SU-DHL-6 (cell line): ENCODE measurements at regions not wholly inside any gene's neighbourhood (a gene's known extent, or its start where the extent isn't known, plus 50 kb on each side); places are given as distances from the start of the nearest gene placed in this dataset.

ENCODE experiments used
- H2AFZ ChIP-seq: fragments of 200-600 bp; sonication (generic); 2 replicates; pipeline ENCODE4 v1.6.1; 2014; ENCODE audit warnings: low read depth, mild to moderate bottlenecking, moderate library complexity, mixed read lengths, antibody characterized with exemption, low read length; ENCODE audit not compliant: severe bottlenecking
- H3F3A ChIP-seq: fragments of 200-600 bp; shearing (Covaris generic); 2 replicates; pipeline ENCODE4 v1.6.0; 2016; ENCODE audit warnings: antibody characterized with exemption, mild to moderate bottlenecking; ENCODE audit not compliant: insufficient read depth
- H3K27ac ChIP-seq: fragments of 200-600 bp; sonication (generic); 2 replicates; pipeline ENCODE4 v1.5.1; 2016; ENCODE audit warnings: low read depth, mild to moderate bottlenecking, low read length, moderate library complexity, mixed read lengths
- H3K27me3 ChIP-seq: fragments of 200-600 bp; sonication (generic), shearing (Covaris generic); 2 replicates; pipeline ENCODE4 v1.6.0; 2014; ENCODE audit warnings: mild to moderate bottlenecking, low read length
- H3K36me3 ChIP-seq: fragments of 200-600 bp; sonication (generic); 2 replicates; pipeline ENCODE4 v1.6.1; 2014; ENCODE audit warnings: mild to moderate bottlenecking, low read length, mixed read lengths
- H3K4me2 ChIP-seq: fragments of 300-600, 200-600 bp; shearing (Covaris generic), sonication (generic); 2 replicates; pipeline ENCODE4 v1.6.0; 2014; ENCODE audit warnings: low read length, low read depth, mild to moderate bottlenecking; ENCODE audit not compliant: poor library complexity, severe bottlenecking
- H3K4me3 ChIP-seq: fragments of 200-600 bp; sonication (generic); 2 replicates; pipeline ENCODE4 v1.5.1; 2014; ENCODE audit warnings: antibody characterized with exemption, low read length, mild to moderate bottlenecking, mixed read lengths; ENCODE audit not compliant: insufficient read depth, poor library complexity, severe bottlenecking
- H3K79me2 ChIP-seq: fragments of 200-600 bp; sonication (generic); 2 replicates; pipeline ENCODE4 v1.6.1; 2014; ENCODE audit warnings: mild to moderate bottlenecking, low read length, moderate library complexity; ENCODE audit not compliant: insufficient read depth
- H3K9ac ChIP-seq: fragments of 200-600 bp; sonication (generic); 2 replicates; pipeline ENCODE4 v1.7.0; 2014; ENCODE audit warnings: mild to moderate bottlenecking, low read length
- H3K9me2 ChIP-seq: fragments of 200-600 bp; sonication (generic); replicated peaks from 2 replicates; pipeline ENCODE4 v1.6.1; 2014; ENCODE audit warnings: low read length; ENCODE audit not compliant: insufficient read depth
- H3K9me3 ChIP-seq: fragments of 200-600 bp; sonication (generic); 2 replicates; pipeline ENCODE4 v1.6.1; 2014; ENCODE audit warnings: low read length, mixed read lengths; ENCODE audit not compliant: insufficient read depth
- H4K20me1 ChIP-seq: fragments of 200-600 bp; sonication (generic); 2 replicates; pipeline ENCODE4 v1.6.1; 2014; ENCODE audit warnings: low read depth, mild to moderate bottlenecking, antibody characterized with exemption, low read length, moderate library complexity, mixed read lengths
- EZH2phosphoT487 ChIP-seq: fragments of 200-600 bp; sonication (generic), shearing (Covaris generic); conservative IDR thresholded peaks from 2 replicates; pipeline ENCODE4 v1.6.1; 2018; ENCODE audit warnings: mild to moderate bottlenecking, antibody characterized with exemption, low read length, moderate library complexity, mixed read lengths
- TF ChIP-seq, protein P1 (sequence below): fragments of 200-600 bp; sonication (generic); IDR thresholded peaks from one replicate; pipeline ENCODE4 v1.5.1; 2017; ENCODE audit warnings: antibody characterized with exemption, mild to moderate bottlenecking, low read length, moderate library complexity; ENCODE audit not compliant: insufficient read depth, poor library complexity, severe bottlenecking

GRCh38 chr2:134086594-134087219 is 167.2 kb upstream of the MGAT5 start:
- Histone ChIP-seq H2AFZ (no peak overlapping the region), H3K36me3 (no peaks in the 10 kb centered on the region), H3K27ac (no peak overlapping the region), H3K27me3 (no peaks in the 10 kb centered on the region), H3K9me2 (no peaks in the 10 kb centered on the region), H3K4me2 (no peak overlapping the region), H3K79me2 (no peaks in the 10 kb centered on the region), H3F3A (no peaks in the 10 kb centered on the region), H3K4me3 (no peak overlapping the region), H3K9me3 (no peaks in the 10 kb centered on the region), H4K20me1 (no peaks in the 10 kb centered on the region), H3K9ac (no peak overlapping the region)
- TF ChIP-seq, protein P1, sequence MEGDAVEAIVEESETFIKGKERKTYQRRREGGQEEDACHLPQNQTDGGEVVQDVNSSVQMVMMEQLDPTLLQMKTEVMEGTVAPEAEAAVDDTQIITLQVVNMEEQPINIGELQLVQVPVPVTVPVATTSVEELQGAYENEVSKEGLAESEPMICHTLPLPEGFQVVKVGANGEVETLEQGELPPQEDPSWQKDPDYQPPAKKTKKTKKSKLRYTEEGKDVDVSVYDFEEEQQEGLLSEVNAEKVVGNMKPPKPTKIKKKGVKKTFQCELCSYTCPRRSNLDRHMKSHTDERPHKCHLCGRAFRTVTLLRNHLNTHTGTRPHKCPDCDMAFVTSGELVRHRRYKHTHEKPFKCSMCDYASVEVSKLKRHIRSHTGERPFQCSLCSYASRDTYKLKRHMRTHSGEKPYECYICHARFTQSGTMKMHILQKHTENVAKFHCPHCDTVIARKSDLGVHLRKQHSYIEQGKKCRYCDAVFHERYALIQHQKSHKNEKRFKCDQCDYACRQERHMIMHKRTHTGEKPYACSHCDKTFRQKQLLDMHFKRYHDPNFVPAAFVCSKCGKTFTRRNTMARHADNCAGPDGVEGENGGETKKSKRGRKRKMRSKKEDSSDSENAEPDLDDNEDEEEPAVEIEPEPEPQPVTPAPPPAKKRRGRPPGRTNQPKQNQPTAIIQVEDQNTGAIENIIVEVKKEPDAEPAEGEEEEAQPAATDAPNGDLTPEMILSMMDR: no peak
- no peak for TF ChIP-seq EZH2phosphoT487

- H3K9ac ChIP-seq: no peak overlapping the region
- no peak overlapping the region for H2AFZ ChIP-seq
- H4K20me1 ChIP-seq: no peaks in the 10 kb centered on the region
Measured at GRCh38 chr2:134087371-134087921, 166.4 kb upstream of the MGAT5 start.

DNA sequence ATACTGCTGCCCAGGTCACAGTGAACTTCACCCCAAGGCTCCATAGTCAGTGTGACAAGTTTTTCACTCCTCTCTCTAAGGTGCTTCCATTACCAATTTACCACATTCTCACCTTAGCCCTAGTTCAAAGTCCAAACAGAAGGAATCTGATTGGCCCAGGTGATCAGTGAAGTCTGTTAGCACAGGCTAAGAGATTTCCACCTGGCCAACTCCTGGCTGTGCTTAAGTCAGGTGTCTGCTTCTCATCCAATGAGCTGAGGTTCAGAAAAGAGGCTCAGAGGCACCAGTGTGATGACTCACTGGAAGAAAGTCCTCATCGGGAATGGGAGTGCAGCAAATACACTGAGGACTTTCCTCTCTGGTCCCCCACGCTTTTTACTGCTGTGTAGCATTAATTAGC is 164.4 kb upstream of the MGAT5 start:
- TF ChIP-seq, protein P1: no peak
- TF ChIP-seq EZH2phosphoT487: no peak

More at GRCh38 chr2:134087371-134087921, 166.4 kb upstream of the MGAT5 start:
- no peak overlapping the region for H3K4me2 ChIP-seq
- H3K79me2 ChIP-seq: no peaks in the 10 kb centered on the region
- H3K36me3 ChIP-seq: no peaks in the 10 kb centered on the region
- TF ChIP-seq EZH2phosphoT487: no peak
- TF ChIP-seq, protein P1: no peak
- no peak overlapping the region for H3K4me3 ChIP-seq
- H3K9me3 ChIP-seq: no peaks in the 10 kb centered on the region
- H3K27ac ChIP-seq: no peak overlapping the region
- no peaks in the 10 kb centered on the region for H3K9me2 ChIP-seq
- no peaks in the 10 kb centered on the region for H3F3A ChIP-seq
- no peaks in the 10 kb centered on the region for H3K27me3 ChIP-seq

More for the DNA sequence above, 164.4 kb upstream of the MGAT5 start:
- no peaks in the 10 kb centered on the region for H3F3A ChIP-seq
- H3K27ac ChIP-seq: no peak overlapping the region
- H2AFZ ChIP-seq: no peak overlapping the region
- H4K20me1 ChIP-seq: no peaks in the 10 kb centered on the region
- no peaks in the 10 kb centered on the region for H3K36me3 ChIP-seq
- H3K4me3 ChIP-seq: no peak overlapping the region
- no peaks in the 10 kb centered on the region for H3K9me3 ChIP-seq
- no peak overlapping the region for H3K4me2 ChIP-seq
- H3K9me2 ChIP-seq: no peaks in the 10 kb centered on the region
- H3K79me2 ChIP-seq: no peaks in the 10 kb centered on the region
- no peaks in the 10 kb centered on the region for H3K27me3 ChIP-seq
- H3K9ac ChIP-seq: no peak overlapping the region
